GM12873 (cell line): ENCODE measurements at regions not wholly inside any gene's neighbourhood (a gene's known extent, or its start where the extent isn't known, plus 50 kb on each side); places are given as distances from the start of the nearest gene placed in this dataset.

Source experiments
- CTCF ChIP-seq: IDR thresholded peaks from 2 replicates; pipeline ENCODE4 v1.5.1; 2012; ENCODE audit warnings: low read depth, mild to moderate bottlenecking, moderate library complexity, low read length, control low read depth; ENCODE audit not compliant: insufficient read depth; ENCODE audit errors: missing control alignments

- TF ChIP-seq CTCF = no peak
Observed at GRCh38 chr5:97694091-97694490, 511.0 kb upstream of the RIOK2 start.

DNA sequence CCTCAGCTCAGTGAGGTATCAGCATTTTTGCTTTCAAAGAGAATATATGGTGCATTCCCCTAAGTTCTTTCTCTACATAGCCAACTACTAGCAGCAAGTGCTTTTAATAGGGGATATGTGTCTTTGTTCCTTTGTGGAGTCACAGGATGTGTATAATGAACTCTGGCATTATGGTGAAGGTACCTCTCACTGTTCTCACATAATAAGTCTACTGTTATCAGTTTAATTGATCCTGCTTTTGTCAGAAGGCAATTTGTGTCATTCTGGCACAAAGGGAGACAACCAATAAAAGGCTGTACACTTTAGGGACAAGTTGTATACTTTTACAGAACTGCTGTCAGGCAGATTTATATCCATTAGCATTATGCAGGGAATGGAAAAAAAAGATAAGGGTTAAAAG, 531.4 kb upstream of the RIOK2 start:
- TF ChIP-seq CTCF = no peak

DNA sequence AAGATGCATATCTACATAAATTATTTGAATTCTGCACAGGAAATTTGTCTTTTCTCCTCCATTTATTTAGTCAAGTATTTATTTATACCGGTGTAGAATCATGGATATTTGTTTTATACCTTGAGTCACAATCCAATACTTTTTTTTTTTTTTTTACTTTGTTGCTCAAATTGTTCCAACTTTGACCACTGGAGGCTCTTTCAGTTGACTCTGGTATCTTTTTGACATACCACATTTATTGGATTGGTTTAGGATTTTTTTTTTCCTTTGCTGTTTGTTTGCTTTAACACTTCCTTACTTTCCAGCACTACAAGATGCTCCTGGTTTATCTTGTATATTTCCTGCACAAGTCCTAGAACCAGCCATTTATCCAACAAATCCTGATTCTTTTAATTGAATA, 543.1 kb upstream of the RIOK2 start:
- peak; percentile 10 for TF ChIP-seq CTCF

DNA sequence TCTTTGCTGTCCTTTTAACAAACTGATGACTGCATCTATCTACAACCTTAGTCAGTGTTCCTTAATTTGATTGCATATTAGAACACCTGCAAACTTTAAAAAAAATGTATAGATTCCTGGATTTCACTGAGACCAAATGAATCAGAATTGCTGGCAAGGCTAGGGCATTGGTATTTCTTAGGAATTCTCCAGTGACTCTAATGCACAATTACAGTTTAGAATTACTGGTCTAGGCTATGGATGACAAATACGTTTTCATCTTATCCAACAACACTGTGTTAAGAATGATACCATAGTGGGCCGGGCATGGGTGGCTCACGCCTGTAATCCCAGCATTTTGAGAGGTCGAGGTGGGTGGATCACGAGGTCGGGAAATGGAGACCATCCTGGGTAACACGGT, 545.9 kb upstream of the RIOK2 start:
- TF ChIP-seq CTCF = no peak

DNA sequence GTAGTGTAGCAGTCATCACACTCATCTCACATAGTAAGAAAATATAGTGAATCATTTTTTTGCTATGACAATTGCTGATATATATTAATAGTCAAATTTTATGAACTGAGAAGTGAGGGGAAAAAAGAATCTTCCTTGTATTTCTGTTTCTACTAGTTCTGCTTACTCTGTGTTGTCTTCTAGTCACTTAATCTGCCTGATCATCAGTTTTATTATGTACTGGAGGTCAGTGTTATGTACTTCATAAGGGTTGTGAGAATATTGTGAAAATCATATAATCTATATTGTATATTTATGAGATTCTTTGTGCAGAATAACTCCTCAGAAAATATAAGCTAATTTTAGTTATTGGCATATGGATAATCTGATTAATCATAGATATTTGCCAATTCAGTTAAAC, 546.9 kb upstream of the RIOK2 start:
- no peak for TF ChIP-seq CTCF

DNA sequence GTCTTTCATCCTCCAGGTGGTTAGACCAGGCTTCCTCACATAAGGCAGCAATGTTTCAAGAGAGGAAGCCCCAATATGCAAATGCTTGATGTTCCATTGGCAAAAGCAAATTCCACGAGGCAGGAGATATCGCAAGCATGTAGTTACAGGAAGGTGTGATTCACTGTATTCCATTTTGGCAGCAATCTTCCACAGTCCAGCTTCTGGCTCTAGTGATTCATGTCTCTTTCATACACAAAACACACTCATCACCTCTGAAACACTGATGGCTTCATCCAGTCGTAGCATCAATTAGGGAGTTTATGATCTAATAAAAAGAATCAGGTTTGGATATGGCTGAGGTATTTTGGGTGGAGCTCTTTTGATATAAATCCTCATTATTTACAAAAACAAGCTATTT, 552.2 kb upstream of the RIOK2 start:
- no peak for TF ChIP-seq CTCF

- no peak for TF ChIP-seq CTCF
Observed at GRCh38 chr5:97737608-97738007, 554.6 kb upstream of the RIOK2 start.

DNA sequence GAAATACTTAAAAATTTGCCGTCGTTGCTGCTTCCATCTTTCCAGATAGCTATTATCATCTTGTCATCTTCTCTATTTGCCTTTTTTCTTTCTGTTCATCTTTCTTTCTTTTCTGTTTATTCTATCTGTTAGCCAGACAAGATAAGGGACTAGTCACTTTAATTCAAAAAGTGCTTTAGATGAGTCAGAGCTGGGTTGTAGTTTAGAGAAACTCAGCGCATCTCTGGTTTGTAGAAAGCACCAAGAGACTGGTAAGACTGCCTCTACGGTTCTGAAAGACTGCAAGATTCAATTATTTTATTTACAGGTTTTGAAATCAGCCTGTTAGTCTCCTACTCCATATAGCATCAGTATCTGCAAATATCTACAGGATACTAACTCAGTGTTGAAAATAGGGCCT, 562.8 kb upstream of the RIOK2 start:
- TF ChIP-seq CTCF = no peak
